Smooth muscle cell (in vitro differentiated cells): ENCODE measurements at regions not wholly inside any gene's neighbourhood (a gene's known extent, or its start where the extent isn't known, plus 50 kb on each side); places are given as distances from the start of the nearest gene placed in this dataset.

Experiments
- DNase-seq: peaks from one replicate; lab custom pipeline; 2025; ENCODE audit not compliant: unreplicated experiment; lab: John Stamatoyannopoulos, UW
- H2AFZ ChIP-seq: fragments of 200-600 bp; sonication (generic); 2 replicates; pipeline ENCODE4 v1.6.0; 2016; ENCODE audit warnings: antibody characterized with exemption, low read depth, mild to moderate bottlenecking
- H3F3A ChIP-seq: fragments of 200-600 bp; sonication (generic); 2 replicates; pipeline ENCODE4 v1.6.0; 2017; ENCODE audit warnings: antibody characterized with exemption, low read depth
- H3K27ac ChIP-seq: fragments of 200-600 bp; sonication (generic); 2 replicates; pipeline ENCODE4 v1.5.1; 2016; ENCODE audit warnings: low read depth, mild to moderate bottlenecking
- H3K27me3 ChIP-seq: fragments of 200-600 bp; sonication (generic); 2 replicates; pipeline ENCODE4 v1.6.1; 2016; ENCODE audit warnings: low read depth, mild to moderate bottlenecking
- H3K36me3 ChIP-seq: fragments of 200-600 bp; sonication (generic); 2 replicates; pipeline ENCODE4 v1.5.1; 2016; ENCODE audit warnings: low read depth
- H3K4me1 ChIP-seq: fragments of 200-600 bp; sonication (generic); 2 replicates; pipeline ENCODE4 v1.5.1; 2016; ENCODE audit warnings: low read depth
- H3K4me2 ChIP-seq: fragments of 200-600 bp; sonication (generic); 2 replicates; pipeline ENCODE4 v1.6.0; 2016; ENCODE audit warnings: mild to moderate bottlenecking
- H3K4me3 ChIP-seq: fragments of 200-600 bp; sonication (generic); 2 replicates; pipeline ENCODE4 v1.5.1; 2016; ENCODE audit warnings: mild to moderate bottlenecking
- H3K79me2 ChIP-seq: fragments of 200-600 bp; sonication (generic); 2 replicates; pipeline ENCODE4 v1.6.0; 2016; ENCODE audit warnings: low read depth, mild to moderate bottlenecking
- H3K9ac ChIP-seq: fragments of 200-600 bp; sonication (generic); 2 replicates; pipeline ENCODE4 v1.6.0; 2016; ENCODE audit warnings: low read depth
- H3K9me3 ChIP-seq: fragments of 200-600 bp; sonication (generic); replicated peaks from 2 replicates; pipeline ENCODE4 v1.5.1; 2016; ENCODE audit warnings: low read depth
- H4K20me1 ChIP-seq: fragments of 200-600 bp; sonication (generic); 2 replicates; pipeline ENCODE4 v1.6.0; 2016; ENCODE audit warnings: low read depth
- CTCF ChIP-seq: fragments of 200-600 bp; sonication (generic); IDR thresholded peaks from 2 replicates; pipeline ENCODE4 v1.5.1; 2017; ENCODE audit warnings: borderline replicate concordance, mild to moderate bottlenecking, antibody characterized with exemption; ENCODE audit not compliant: insufficient read depth, poor library complexity, severe bottlenecking
- WGBS: methylation state at CpG from one replicate; pipeline ENCODE4 v1.1.7; 2016; ENCODE audit warnings: low lambda C conversion rate; 5-methylcytosine and 5-hydroxymethylcytosine counted together

- Histone ChIP-seq H3K9ac (no peak overlapping the region), H3K27me3 (no peaks in the 10 kb centered on the region), H2AFZ (no peak overlapping the region), H3K4me2 (no peak overlapping the region), H3K79me2 (no peaks in the 10 kb centered on the region), H3K4me1 (no peaks in the 10 kb centered on the region), H3K9me3 (no peaks in the 10 kb centered on the region), H3K27ac (no peak overlapping the region), H3F3A (no peaks in the 10 kb centered on the region), H3K36me3 (no peaks in the 10 kb centered on the region), H3K4me3 (no peak overlapping the region), H4K20me1 (no peaks in the 10 kb centered on the region)
- no peak for TF ChIP-seq CTCF
- DNase-seq, result no peak
- WGBS, result 79% methylated on average over 1 of the region's 1 CpG
Measured at GRCh38 chr4:148955564-148956297, 513.5 kb upstream of the NR3C2 start.

GRCh38 chr4:148954011-148954749, 512.0 kb upstream of the NR3C2 start:
- Histone ChIP-seq H4K20me1 (no peaks in the 10 kb centered on the region), H3K27ac (peak overlapping the region; percentile 41), H3K4me1 (no peaks in the 10 kb centered on the region), H2AFZ (no peak overlapping the region), H3F3A (no peaks in the 10 kb centered on the region), H3K36me3 (no peaks in the 10 kb centered on the region), H3K4me2 (no peak overlapping the region), H3K9me3 (no peaks in the 10 kb centered on the region), H3K79me2 (no peaks in the 10 kb centered on the region), H3K27me3 (no peaks in the 10 kb centered on the region), H3K4me3 (no peak overlapping the region), H3K9ac (no peak overlapping the region)
- DNase-seq, result no peak
- WGBS, result 83% methylated on average over 7 of the region's 7 CpGs
- no peak for TF ChIP-seq CTCF

- no peaks in the 10 kb centered on the region for H3F3A ChIP-seq
- no peak overlapping the region for H2AFZ ChIP-seq
- no peak overlapping the region for H3K9ac ChIP-seq
- H3K9me3 ChIP-seq, result no peaks in the 10 kb centered on the region
- no peak overlapping the region for H3K4me2 ChIP-seq
- no peaks in the 10 kb centered on the region for H3K27me3 ChIP-seq
- no peak overlapping the region for H3K27ac ChIP-seq
- DNase-seq, result no peak
- WGBS, result 73% methylated on average over 3 of the region's 3 CpGs
- no peaks in the 10 kb centered on the region for H3K79me2 ChIP-seq
- no peak for TF ChIP-seq CTCF
- no peaks in the 10 kb centered on the region for H4K20me1 ChIP-seq
- H3K4me3 ChIP-seq, result no peak overlapping the region
- H3K4me1 ChIP-seq, result no peaks in the 10 kb centered on the region
- no peaks in the 10 kb centered on the region for H3K36me3 ChIP-seq
Measured at GRCh38 chr4:148951346-148951745, 509.1 kb upstream of the NR3C2 start.
